Osteoblast (primary cell): ENCODE measurements at regions not wholly inside any gene's neighbourhood (a gene's known extent, or its start where the extent isn't known, plus 50 kb on each side); places are given as distances from the start of the nearest gene placed in this dataset.

Source experiments
- DNase-seq: peaks from one replicate; pipeline ENCODE4 v3.0.0; 2011; ENCODE audit warnings: low spot score, mixed read lengths; ENCODE audit not compliant: insufficient read length; ENCODE audit errors: missing footprints
- H2AFZ ChIP-seq: 2 replicates; pipeline ENCODE4 v1.6.0; 2011; ENCODE audit warnings: mild to moderate bottlenecking, low read length
- H3K27ac ChIP-seq: 2 replicates; pipeline ENCODE4 v1.5.1; 2011; ENCODE audit warnings: mild to moderate bottlenecking, low read depth, low read length, moderate library complexity
- H3K27me3 ChIP-seq: 2 replicates; pipeline ENCODE4 v1.6.0; 2012; ENCODE audit warnings: mild to moderate bottlenecking, control low read depth, inconsistent platforms, low read length, moderate library complexity; ENCODE audit not compliant: insufficient read depth
- H3K36me3 ChIP-seq: 2 replicates; pipeline ENCODE4 v1.5.1; 2011; ENCODE audit warnings: mild to moderate bottlenecking, low read length, control low read depth, moderate library complexity; ENCODE audit not compliant: insufficient read depth
- H3K4me1 ChIP-seq: 2 replicates; pipeline ENCODE4 v1.5.1; 2011; ENCODE audit warnings: mild to moderate bottlenecking, low read length, control low read depth, moderate library complexity; ENCODE audit not compliant: insufficient read depth
- H3K4me2 ChIP-seq: 2 replicates; pipeline ENCODE4 v1.6.0; 2011; ENCODE audit warnings: mild to moderate bottlenecking, low read length; ENCODE audit not compliant: insufficient read depth
- H3K4me3 ChIP-seq: fragments of 200-600 bp; sonication (generic); 3 replicates; pipeline ENCODE4 v1.5.1; 2012; ENCODE audit warnings: mild to moderate bottlenecking, low read length, inconsistent platforms; ENCODE audit not compliant: insufficient read depth
- H3K79me2 ChIP-seq: 2 replicates; pipeline ENCODE4 v1.6.0; 2012; ENCODE audit warnings: mild to moderate bottlenecking, low read length, control low read depth, inconsistent platforms; ENCODE audit not compliant: insufficient read depth
- H3K9me3 ChIP-seq: 2 replicates; pipeline ENCODE4 v1.5.1; 2011; ENCODE audit warnings: low read depth, low read length, control low read depth
- H4K20me1 ChIP-seq: 2 replicates; pipeline ENCODE4 v1.6.0; 2012; ENCODE audit warnings: mild to moderate bottlenecking, low read length, control low read depth; ENCODE audit not compliant: insufficient read depth
- CTCF ChIP-seq: IDR thresholded peaks from 2 replicates; pipeline ENCODE4 v1.5.1; 2011; ENCODE audit warnings: mild to moderate bottlenecking, low read depth, low read length, moderate library complexity; ENCODE audit errors: extremely low read depth

- no peaks in the 10 kb centered on the region for H3K79me2 ChIP-seq
- no peak for DNase-seq
- no peaks in the 10 kb centered on the region for H3K36me3 ChIP-seq
- no peaks in the 10 kb centered on the region for H3K27me3 ChIP-seq
- H3K27ac ChIP-seq, result no peak overlapping the region
- no peaks in the 10 kb centered on the region for H4K20me1 ChIP-seq
- TF ChIP-seq CTCF, result no peak
- no peak overlapping the region for H3K4me2 ChIP-seq
- no peak overlapping the region for H3K4me3 ChIP-seq
- no peaks in the 10 kb centered on the region for H3K9me3 ChIP-seq
- no peak overlapping the region for H2AFZ ChIP-seq
- peaks cover 7% of the 10 kb centered on the region for H3K4me1 ChIP-seq
Measured at GRCh38 chr3:106047221-106047620, 178.4 kb upstream of the CBLB start.

GRCh38 chr3:106048946-106049481 lies 180.2 kb upstream of the CBLB start:
- no peaks in the 10 kb centered on the region for H3K27me3 ChIP-seq
- DNase-seq, result no peak
- H3K4me2 ChIP-seq, result no peak overlapping the region
- no peak overlapping the region for H2AFZ ChIP-seq
- no peaks in the 10 kb centered on the region for H4K20me1 ChIP-seq
- H3K36me3 ChIP-seq, result no peaks in the 10 kb centered on the region
- TF ChIP-seq CTCF, result no peak
- H3K79me2 ChIP-seq, result no peaks in the 10 kb centered on the region
- H3K4me1 ChIP-seq, result peaks cover 7% of the 10 kb centered on the region
- H3K9me3 ChIP-seq, result no peaks in the 10 kb centered on the region
- no peak overlapping the region for H3K27ac ChIP-seq
- no peak overlapping the region for H3K4me3 ChIP-seq

- no peak overlapping the region for H3K4me2 ChIP-seq
- no peak overlapping the region for H3K27ac ChIP-seq
- H3K36me3 ChIP-seq, result no peaks in the 10 kb centered on the region
- TF ChIP-seq CTCF, result no peak
- H3K4me1 ChIP-seq, result peaks cover 7% of the 10 kb centered on the region
- no peaks in the 10 kb centered on the region for H3K79me2 ChIP-seq
- no peaks in the 10 kb centered on the region for H4K20me1 ChIP-seq
- no peak overlapping the region for H2AFZ ChIP-seq
- DNase-seq, result no peak
- H3K27me3 ChIP-seq, result no peaks in the 10 kb centered on the region
- no peaks in the 10 kb centered on the region for H3K9me3 ChIP-seq
- no peak overlapping the region for H3K4me3 ChIP-seq
Measured at GRCh38 chr3:106049821-106050220, 181.0 kb upstream of the CBLB start.

DNA sequence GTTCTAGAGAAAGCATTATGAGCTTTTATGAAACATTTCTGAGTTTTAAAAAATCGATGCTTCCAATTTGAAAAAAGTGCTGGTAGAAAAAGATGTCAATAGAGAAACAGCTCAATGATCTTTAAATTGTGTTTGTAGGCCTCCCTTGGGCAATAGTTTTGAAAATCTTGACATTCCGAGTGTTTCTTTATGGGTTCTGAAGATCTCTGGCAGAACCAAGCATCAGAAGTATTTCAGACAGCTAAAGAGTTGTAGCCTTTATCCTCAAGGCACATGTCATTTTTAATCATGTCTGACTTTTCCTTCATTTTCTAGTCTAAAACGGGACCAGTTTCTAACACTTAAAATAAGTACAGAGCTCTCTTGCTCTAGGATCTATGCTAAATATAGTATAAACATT lies 188.1 kb upstream of the CBLB start:
- no peak for DNase-seq
- Histone ChIP-seq H4K20me1 (no peaks in the 10 kb centered on the region), H2AFZ (no peak overlapping the region), H3K9me3 (no peaks in the 10 kb centered on the region), H3K27ac (no peak overlapping the region), H3K27me3 (no peaks in the 10 kb centered on the region), H3K4me2 (no peak overlapping the region), H3K79me2 (no peaks in the 10 kb centered on the region), H3K4me3 (no peak overlapping the region), H3K4me1 (no peaks in the 10 kb centered on the region), H3K36me3 (no peaks in the 10 kb centered on the region)
- no peak for TF ChIP-seq CTCF
